Parathyroid adenoma (tissue), 2 donors: ENCODE measurements at regions not wholly inside any gene's neighbourhood (a gene's known extent, or its start where the extent isn't known, plus 50 kb on each side); places are given as distances from the start of the nearest gene placed in this dataset.

Experiments used
- H2AFZ ChIP-seq: fragments of 300-600 bp; sonication (generic); one replicate; pipeline ENCODE4 v1.7.0; 2017; ENCODE audit warnings: antibody characterized with exemption, mild to moderate bottlenecking
- H3K27ac ChIP-seq: fragments of 300-600 bp; sonication (generic); one replicate; pipeline ENCODE4 v1.7.0; 2017
- H3K27me3 ChIP-seq: fragments of 300-600 bp; sonication (generic); one replicate; pipeline ENCODE4 v1.7.0; 2017; ENCODE audit warnings: low read length; ENCODE audit not compliant: control insufficient read depth, insufficient read depth
- H3K36me3 ChIP-seq: fragments of 300-600 bp; sonication (generic); one replicate; pipeline ENCODE4 v1.7.0; 2017; ENCODE audit warnings: low read length; ENCODE audit not compliant: control insufficient read depth, insufficient read depth
- H3K4me1 ChIP-seq: fragments of 300-600 bp; sonication (generic); one replicate; pipeline ENCODE4 v1.7.0; 2017; ENCODE audit warnings: control low read depth
- H3K4me2 ChIP-seq: fragments of 300-600 bp; sonication (generic); one replicate; pipeline ENCODE4 v1.7.0; 2017; ENCODE audit warnings: low read length
- H3K4me3 ChIP-seq: fragments of 300-600 bp; sonication (generic); one replicate; pipeline ENCODE4 v1.7.0; 2017; ENCODE audit warnings: low read depth, low read length
- H3K79me2 ChIP-seq: fragments of 300-600 bp; sonication (generic); one replicate; pipeline ENCODE4 v1.7.0; 2017; ENCODE audit warnings: control low read depth
- H3K9ac ChIP-seq: fragments of 300-600 bp; sonication (generic); one replicate; pipeline ENCODE4 v1.7.0; 2017; ENCODE audit warnings: mild to moderate bottlenecking
- H3K9me3 ChIP-seq: fragments of 300-600 bp; sonication (generic); one replicate; pipeline ENCODE4 v1.7.0; 2017; ENCODE audit warnings: low read length; ENCODE audit not compliant: control insufficient read depth
- CTCF ChIP-seq: fragments of 300-600 bp; sonication (generic); IDR thresholded peaks from one replicate; pipeline ENCODE4 v1.7.0; 2017; ENCODE audit warnings: antibody characterized with exemption, mild to moderate bottlenecking
- donor health status: primary hyperparathyroidism.

DNA sequence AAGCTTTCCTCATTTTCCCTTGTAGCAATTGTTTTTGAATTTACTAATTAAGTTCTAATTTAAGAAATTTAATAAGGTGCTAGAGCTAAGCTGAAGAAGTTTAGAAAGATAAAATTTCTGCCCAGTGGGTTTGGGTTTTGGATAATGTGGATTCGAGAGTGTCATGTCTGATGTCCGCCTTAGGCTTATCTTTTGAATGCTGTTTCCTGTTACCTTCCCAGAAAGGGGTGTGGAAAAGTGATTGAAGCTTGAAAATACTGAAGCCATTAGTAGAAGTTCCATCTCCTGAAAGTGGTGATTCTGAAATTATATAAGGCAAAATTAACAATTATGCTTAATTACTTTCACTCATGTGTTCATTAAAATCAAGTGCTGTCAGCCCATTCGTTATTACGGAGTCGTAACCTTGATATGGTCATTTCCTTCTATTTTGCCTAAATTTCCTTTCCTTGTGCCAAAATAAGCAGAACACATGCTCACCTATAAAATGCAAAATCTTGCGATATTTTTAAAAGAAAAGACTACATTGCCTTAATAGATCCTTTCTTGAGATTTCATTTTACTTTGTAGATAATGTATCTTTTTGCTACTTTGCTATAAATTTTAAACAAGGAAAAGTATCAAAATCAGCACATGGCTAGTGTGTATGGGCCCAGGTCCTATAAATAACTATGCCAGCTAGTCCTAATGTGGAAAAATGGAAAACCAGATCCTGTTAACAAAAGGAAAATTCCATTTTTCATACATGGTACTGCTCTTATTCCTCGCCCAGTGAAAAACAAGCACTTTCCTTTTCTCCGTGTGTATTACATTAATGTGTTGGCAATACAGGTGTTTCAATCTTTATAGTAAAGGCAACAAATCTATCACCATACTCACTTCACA, 97.3 kb downstream of the ICOS start:
- no peak overlapping the region for H2AFZ ChIP-seq
- no peak overlapping the region for H3K4me2 ChIP-seq
- H3K27ac ChIP-seq = no peak overlapping the region
- H3K9me3 ChIP-seq = no peaks in the 10 kb centered on the region
- no peak overlapping the region for H3K4me3 ChIP-seq
- H3K79me2 ChIP-seq = no peaks in the 10 kb centered on the region
- no peaks in the 10 kb centered on the region for H3K36me3 ChIP-seq
- TF ChIP-seq CTCF = no peak
- H3K4me1 ChIP-seq = no peaks in the 10 kb centered on the region
- H3K9ac ChIP-seq = no peak overlapping the region
- H3K27me3 ChIP-seq = no peaks in the 10 kb centered on the region

GRCh38 chr2:204036706-204037105, 100.1 kb downstream of the ICOS start:
- Histone ChIP-seq H3K27me3 (no peaks in the 10 kb centered on the region), H2AFZ (no peak overlapping the region), H3K9ac (no peak overlapping the region), H3K27ac (no peak overlapping the region), H3K79me2 (no peaks in the 10 kb centered on the region), H3K4me2 (no peak overlapping the region), H3K4me3 (no peak overlapping the region), H3K4me1 (no peaks in the 10 kb centered on the region), H3K9me3 (no peaks in the 10 kb centered on the region), H3K36me3 (no peaks in the 10 kb centered on the region)
- no peak for TF ChIP-seq CTCF

GRCh38 chr2:204037286-204037685, 100.7 kb downstream of the ICOS start:
- Histone ChIP-seq H3K79me2 (no peaks in the 10 kb centered on the region), H2AFZ (no peak overlapping the region), H3K27me3 (no peaks in the 10 kb centered on the region), H3K36me3 (no peaks in the 10 kb centered on the region), H3K4me2 (no peak overlapping the region), H3K27ac (no peak overlapping the region), H3K4me1 (no peaks in the 10 kb centered on the region), H3K9me3 (no peaks in the 10 kb centered on the region), H3K9ac (no peak overlapping the region), H3K4me3 (no peak overlapping the region)
- no peak for TF ChIP-seq CTCF

GRCh38 chr2:204039298-204039838, 102.8 kb downstream of the ICOS start:
- no peak overlapping the region for H3K27ac ChIP-seq
- H3K9ac ChIP-seq = no peak overlapping the region
- no peak for TF ChIP-seq CTCF

GRCh38 chr2:204040016-204040415, 103.5 kb downstream of the ICOS start:
- Histone ChIP-seq H2AFZ (no peak overlapping the region), H3K4me1 (no peaks in the 10 kb centered on the region), H3K4me3 (no peak overlapping the region), H3K36me3 (no peaks in the 10 kb centered on the region), H3K79me2 (no peaks in the 10 kb centered on the region), H3K9ac (no peak overlapping the region), H3K9me3 (no peaks in the 10 kb centered on the region), H3K4me2 (no peak overlapping the region), H3K27me3 (no peaks in the 10 kb centered on the region), H3K27ac (no peak overlapping the region)
- no peak for TF ChIP-seq CTCF

More at GRCh38 chr2:204039298-204039838, 102.8 kb downstream of the ICOS start:
- no peak overlapping the region for H3K4me2 ChIP-seq
- H3K36me3 ChIP-seq = no peaks in the 10 kb centered on the region
- H2AFZ ChIP-seq = no peak overlapping the region
- H3K79me2 ChIP-seq = no peaks in the 10 kb centered on the region
- H3K4me1 ChIP-seq = no peaks in the 10 kb centered on the region
- no peak overlapping the region for H3K4me3 ChIP-seq
- H3K27me3 ChIP-seq = no peaks in the 10 kb centered on the region
- no peaks in the 10 kb centered on the region for H3K9me3 ChIP-seq
